Activated CD8-positive, alpha-beta T cell treated with anti-CD3 and anti-CD28 coated beads, Interleukin-2, amount 10 ng/mL, durations not matched to agents 7 days and 5 days (primary cell): ENCODE measurements at regions not wholly inside any gene's neighbourhood (a gene's known extent, or its start where the extent isn't known, plus 50 kb on each side); places are given as distances from the start of the nearest gene placed in this dataset.
"Not testable (repeated sequence)": the region's sequence is repeated elsewhere in the genome, so short reads cannot be mapped to it uniquely, and the experiment has no call there.

Experiments used
- ATAC-seq: fragments of 150-1000 bp; cut with Tn5 transposase; one replicate; pipeline ENCODE4 v1.10.0; 2021; ENCODE audit warnings: moderate library complexity
- CTCF ChIA-PET: fragments of 350-600 bp; sonication (Branson Sonifier 250); formaldehyde crosslinking; loops from one replicate; lab custom pipeline; 2021; ENCODE audit warnings: antibody characterized with exemption; lab: Charles Lee
- POLR2A ChIA-PET: fragments of 350-600 bp; sonication (Branson Sonifier 250); formaldehyde crosslinking; loops from one replicate; lab custom pipeline; 2021; ENCODE audit warnings: antibody characterized with exemption; lab: Charles Lee
- DNase-seq: peaks from one replicate; pipeline ENCODE4 v3.0.0-alpha.2; 2020
- H3K27ac Mint-ChIP-seq: one replicate; pipeline ENCODE4 v1.8.0; 2021; ENCODE audit warnings: mild to moderate bottlenecking, mixed read lengths
- H3K27me3 Mint-ChIP-seq: one replicate; pipeline ENCODE4 v1.8.0; 2021; ENCODE audit warnings: low read depth, mixed read lengths
- H3K36me3 Mint-ChIP-seq: one replicate; pipeline ENCODE4 v1.8.0; 2021; ENCODE audit warnings: low read depth, mixed read lengths
- H3K4me1 Mint-ChIP-seq: one replicate; pipeline ENCODE4 v1.8.0; 2021; ENCODE audit warnings: low read depth, mixed read lengths
- H3K4me3 Mint-ChIP-seq: one replicate; pipeline ENCODE4 v1.8.0; 2021; ENCODE audit warnings: mild to moderate bottlenecking, mixed read lengths
- H3K9me3 Mint-ChIP-seq: one replicate; pipeline ENCODE4 v1.8.0; 2022; ENCODE audit warnings: mixed read lengths; ENCODE audit not compliant: insufficient read depth

- ATAC-seq, DNase-seq, H3K27ac Mint-ChIP-seq, H3K36me3 Mint-ChIP-seq, H3K4me3 Mint-ChIP-seq, H3K9me3 Mint-ChIP-seq, H3K4me1 Mint-ChIP-seq, CTCF ChIA-PET: not testable (repeated sequence)
- POLR2A ChIA-PET, result interaction anchor here (0.6 kb wide), 1 partner anchor 682 kb away, joined by 3 read pairs; no protein-coding TSS in a partner anchor
- peaks cover 10% of the 10 kb centered on the region for H3K27me3 Mint-ChIP-seq
Observed at GRCh38 chr5:127221936-127222335, 68.7 kb upstream of the MEGF10 start.

DNA sequence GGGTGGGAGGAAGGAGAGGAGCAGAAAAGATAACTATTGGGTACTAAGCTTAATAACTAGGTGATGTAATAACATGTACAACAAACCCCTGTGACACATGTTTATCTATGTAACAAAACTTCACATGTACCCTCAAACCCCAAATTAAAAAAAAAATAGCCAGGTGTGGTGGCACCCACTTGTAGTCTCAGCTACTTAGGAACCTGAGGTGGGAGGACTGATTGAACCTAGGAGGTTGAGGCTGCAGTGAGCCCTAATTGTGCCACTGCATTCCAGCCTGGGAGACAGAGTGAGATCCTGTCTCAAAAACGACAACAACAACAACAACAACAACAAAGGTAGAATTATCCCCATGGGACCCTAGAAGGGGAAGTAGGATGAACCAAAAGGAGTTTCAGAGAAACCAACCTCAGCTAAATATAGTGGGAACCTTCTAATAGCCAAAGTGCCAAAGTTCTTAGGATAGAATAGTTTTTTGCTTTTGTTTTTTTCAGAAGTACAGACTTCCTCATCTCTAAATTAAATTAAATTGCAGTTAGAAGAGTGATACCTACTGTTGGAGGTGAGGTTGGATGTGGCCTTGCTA, 67.9 kb upstream of the MEGF10 start:
- peaks cover 10% of the 10 kb centered on the region for H3K27me3 Mint-ChIP-seq
- H3K4me1 Mint-ChIP-seq, DNase-seq, H3K27ac Mint-ChIP-seq, H3K4me3 Mint-ChIP-seq, H3K36me3 Mint-ChIP-seq, H3K9me3 Mint-ChIP-seq, CTCF ChIA-PET, ATAC-seq: not testable (repeated sequence)
- POLR2A ChIA-PET, result interaction anchor here (0.6 kb wide), 1 partner anchor 683 kb away, joined by 3 read pairs; no protein-coding TSS in a partner anchor

DNA sequence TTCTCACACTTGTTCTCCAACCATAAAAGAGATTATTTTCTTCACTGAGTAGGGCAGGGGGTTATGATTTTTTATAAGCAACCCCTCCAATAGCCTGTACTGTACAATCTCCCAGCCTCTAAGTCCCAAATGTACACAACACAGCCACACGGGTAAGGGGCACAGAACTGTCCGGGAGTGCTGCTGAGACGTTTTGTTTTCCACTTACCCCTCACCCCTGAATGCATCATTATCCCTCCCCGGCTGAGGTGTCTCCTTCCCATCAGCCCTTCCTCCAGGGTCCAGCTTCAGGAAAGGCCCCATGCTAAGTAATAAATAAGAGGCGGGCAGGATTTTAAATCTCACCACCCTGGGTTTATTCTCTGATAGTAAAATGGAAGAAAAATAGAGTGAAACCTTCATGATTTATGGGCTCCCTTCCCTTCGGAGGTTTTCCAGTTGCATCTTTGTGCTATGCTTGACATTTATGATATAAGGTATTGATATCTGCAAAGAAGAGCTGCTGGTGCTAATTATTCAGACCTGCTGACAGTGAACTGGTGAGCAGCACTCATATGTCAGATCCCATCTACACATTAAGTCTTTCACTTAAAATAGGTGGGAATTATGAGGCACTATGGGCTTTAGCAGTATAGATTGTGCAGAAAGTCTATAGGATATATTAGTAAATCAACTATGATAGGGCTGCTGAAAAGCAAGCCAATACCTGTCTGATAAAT, 67.2 kb upstream of the MEGF10 start:
- DNase-seq (no peak), ATAC-seq (no peak)
- POLR2A ChIA-PET, result no interaction called here
- H3K4me3 Mint-ChIP-seq, result no peak overlapping the region
- CTCF ChIA-PET, result no interaction called here
- H3K27me3 Mint-ChIP-seq, result peaks cover 10% of the 10 kb centered on the region
- no peak overlapping the region for H3K27ac Mint-ChIP-seq
- no peaks in the 10 kb centered on the region for H3K9me3 Mint-ChIP-seq
- no peaks in the 10 kb centered on the region for H3K36me3 Mint-ChIP-seq
- H3K4me1 Mint-ChIP-seq, result no peaks in the 10 kb centered on the region

DNA sequence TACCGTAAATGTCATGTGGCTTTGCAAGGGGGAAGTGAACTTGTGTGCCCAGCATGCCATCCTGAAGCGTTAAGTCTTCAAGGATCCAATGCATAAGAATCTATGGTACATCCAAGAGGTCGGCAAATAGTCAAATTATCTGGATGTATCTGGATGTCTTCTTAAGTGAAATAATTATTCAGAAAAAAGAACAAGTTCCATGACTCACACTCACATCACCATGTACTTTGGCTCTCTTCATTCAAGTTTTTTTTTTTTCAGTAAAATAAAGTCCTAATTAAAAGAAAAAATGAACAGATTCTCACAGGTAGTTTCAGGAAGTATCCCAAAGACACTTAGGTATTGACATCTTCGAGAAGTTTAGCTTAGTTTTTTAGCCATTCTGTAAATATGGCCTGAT, 62.7 kb upstream of the MEGF10 start:
- DNase-seq, result no peak
- no peaks in the 10 kb centered on the region for H3K36me3 Mint-ChIP-seq
- H3K4me1 Mint-ChIP-seq, result peaks cover 16% of the 10 kb centered on the region
- ChIA-PET POLR2A (no interaction called here), CTCF (no interaction called here)
- H3K27ac Mint-ChIP-seq, result no peak overlapping the region
- peaks cover 5% of the 10 kb centered on the region for H3K27me3 Mint-ChIP-seq
- H3K9me3 Mint-ChIP-seq, result no peaks in the 10 kb centered on the region
- no peak overlapping the region for H3K4me3 Mint-ChIP-seq
- no peak for ATAC-seq

DNA sequence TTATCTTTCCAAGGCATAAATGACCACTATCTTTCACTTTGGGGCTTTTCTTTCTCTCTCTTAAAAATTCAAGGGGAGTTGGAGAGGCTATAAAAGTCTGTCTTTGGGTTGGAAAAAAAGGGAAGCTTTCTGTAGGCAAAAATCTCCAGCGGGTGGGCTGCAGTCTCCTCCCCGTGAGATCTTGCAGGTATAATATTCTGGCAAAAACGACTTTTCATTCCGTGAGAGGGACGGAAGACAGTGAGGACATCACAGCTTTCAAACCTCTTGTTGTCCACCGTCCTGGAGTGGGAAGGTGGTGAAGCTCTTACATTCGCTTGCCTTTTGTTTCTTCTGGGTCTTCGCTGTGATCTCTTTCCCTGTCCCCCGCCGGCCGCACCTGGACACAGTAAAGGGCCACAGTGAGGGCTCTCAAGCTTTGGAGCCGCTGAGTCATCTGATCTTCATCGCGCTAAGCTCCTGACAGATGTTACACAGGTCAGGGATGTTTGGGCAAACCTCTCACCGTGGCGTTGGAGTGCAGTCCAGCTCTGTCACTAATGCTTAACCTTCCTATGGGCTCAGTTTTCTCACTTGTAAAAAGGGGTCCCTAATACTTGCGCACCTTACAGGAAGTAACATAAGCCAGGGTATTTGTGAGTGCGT, 61.9 kb upstream of the MEGF10 start:
- Mint-ChIP-seq H3K9me3 (no peaks in the 10 kb centered on the region), H3K27ac (peak overlapping the region; percentile 81), H3K4me1 (peaks cover 16% of the 10 kb centered on the region), H3K27me3 (peaks cover 5% of the 10 kb centered on the region), H3K4me3 (peak overlapping the region; percentile 61), H3K36me3 (no peaks in the 10 kb centered on the region)
- no peak for DNase-seq
- ATAC-seq, result no peak
- POLR2A ChIA-PET, result interaction anchor here (0.5 to 1.3 kb wide), 3 partner anchors 375 to 649 kb away, joined by 3 to 4 read pairs (median 3); no protein-coding TSS in a partner anchor
- CTCF ChIA-PET, result no interaction called here

GRCh38 chr5:127229185-127229889, 61.3 kb upstream of the MEGF10 start:
- DNase-seq (peak; percentile 70), ATAC-seq (peak; percentile 83)
- peaks cover 5% of the 10 kb centered on the region for H3K27me3 Mint-ChIP-seq
- CTCF ChIA-PET, result interaction anchor here (1.1 kb wide), 1 partner anchor 25 kb away, joined by 3 read pairs; no protein-coding TSS in a partner anchor
- peak overlapping the region; percentile 81 for H3K27ac Mint-ChIP-seq
- no peaks in the 10 kb centered on the region for H3K36me3 Mint-ChIP-seq
- peaks cover 16% of the 10 kb centered on the region for H3K4me1 Mint-ChIP-seq
- POLR2A ChIA-PET, result interaction anchor here (1.0 to 1.3 kb wide), 2 partner anchors 376 to 451 kb away, joined by 3 to 4 read pairs; no protein-coding TSS in a partner anchor
- H3K9me3 Mint-ChIP-seq, result no peaks in the 10 kb centered on the region
- peak overlapping the region; percentile 61 for H3K4me3 Mint-ChIP-seq

DNA sequence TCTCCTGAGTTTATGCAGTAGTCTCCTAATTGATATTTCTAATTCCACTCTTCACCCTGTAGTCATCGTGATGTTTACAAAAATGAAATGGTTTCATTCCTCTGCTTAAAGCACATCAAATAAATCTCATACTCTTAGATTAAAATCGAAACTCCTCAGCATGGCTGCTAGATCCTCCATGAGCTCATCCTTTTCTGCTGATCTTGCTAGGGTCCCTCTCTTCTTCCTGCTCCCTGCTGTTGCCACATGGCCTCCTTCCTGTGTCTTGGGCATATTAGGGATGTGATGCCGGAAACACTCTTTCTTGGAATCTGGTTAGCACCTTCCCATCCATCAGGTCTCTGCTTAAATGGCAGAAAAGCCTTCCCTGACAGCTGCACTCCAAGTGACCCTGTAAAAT, 59.5 kb upstream of the MEGF10 start:
- Mint-ChIP-seq H3K27ac (peak overlapping the region; percentile 2), H3K27me3 (peaks cover 5% of the 10 kb centered on the region), H3K9me3 (no peaks in the 10 kb centered on the region), H3K36me3 (no peaks in the 10 kb centered on the region), H3K4me3 (no peak overlapping the region), H3K4me1 (peaks cover 16% of the 10 kb centered on the region)
- CTCF ChIA-PET, result no interaction called here
- POLR2A ChIA-PET, result no interaction called here
- DNase-seq (no peak), ATAC-seq (no peak)

- ChIA-PET POLR2A (no interaction called here), CTCF (no interaction called here)
- no peak overlapping the region for H3K27ac Mint-ChIP-seq
- no peak overlapping the region for H3K4me3 Mint-ChIP-seq
- no peaks in the 10 kb centered on the region for H3K27me3 Mint-ChIP-seq
- H3K9me3 Mint-ChIP-seq, result no peaks in the 10 kb centered on the region
- peaks cover 16% of the 10 kb centered on the region for H3K4me1 Mint-ChIP-seq
- ATAC-seq, result no peak
- no peaks in the 10 kb centered on the region for H3K36me3 Mint-ChIP-seq
- no peak for DNase-seq
Observed at GRCh38 chr5:127233590-127233989, 57.0 kb upstream of the MEGF10 start.

GRCh38 chr5:127235136-127235535, 55.5 kb upstream of the MEGF10 start:
- Mint-ChIP-seq H3K27me3 (no peaks in the 10 kb centered on the region), H3K36me3 (no peaks in the 10 kb centered on the region), H3K4me1 (peaks cover 6% of the 10 kb centered on the region), H3K27ac (no peak overlapping the region), H3K9me3 (no peaks in the 10 kb centered on the region), H3K4me3 (no peak overlapping the region)
- DNase-seq (no peak), ATAC-seq (no peak)
- ChIA-PET POLR2A (no interaction called here), CTCF (no interaction called here)

DNA sequence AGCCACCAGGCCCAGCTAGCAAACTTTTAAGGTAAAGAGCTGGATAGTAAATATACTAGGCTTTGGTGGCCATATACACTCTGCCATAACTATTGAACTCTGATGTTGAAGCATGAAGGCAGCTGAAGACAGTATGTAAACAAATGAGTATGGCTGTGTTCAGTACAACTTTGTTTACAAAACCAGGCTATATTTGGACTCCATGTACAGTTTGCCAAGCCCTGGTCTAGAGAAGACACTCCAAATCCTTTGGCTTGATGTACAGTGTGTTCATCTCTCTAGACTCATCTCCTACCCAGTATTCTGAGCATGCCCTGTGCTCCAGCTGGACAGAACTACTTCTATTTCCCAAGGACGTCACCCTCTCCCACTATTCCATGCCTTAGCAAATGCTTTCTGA, 54.3 kb upstream of the MEGF10 start:
- ATAC-seq (no peak), DNase-seq (no peak)
- Mint-ChIP-seq H3K9me3 (no peaks in the 10 kb centered on the region), H3K4me1 (peaks cover under 1% of the 10 kb centered on the region), H3K36me3 (no peaks in the 10 kb centered on the region), H3K27me3 (no peaks in the 10 kb centered on the region), H3K4me3 (no peak overlapping the region), H3K27ac (no peak overlapping the region)
- CTCF ChIA-PET, result interaction anchor here (0.9 kb wide), 1 partner anchor 20 kb away, joined by 4 read pairs; no protein-coding TSS in a partner anchor
- POLR2A ChIA-PET, result no interaction called here
